ENCODE measurements at regions not wholly inside any gene's neighbourhood (a gene's known extent, or its start where the extent isn't known, plus 50 kb on each side); places are given as distances from the start of the nearest gene placed in this dataset.

GRCh38 chr3:170657312-170657711, 71.4 kb upstream of the SLC7A14 start:
- no peak for TF ChIP-seq POLR2AphosphoS5 (IDR thresholded peaks at IDR 0.05)
- no peak for TF ChIP-seq POLR2A (IDR thresholded peaks at IDR 0.05)
- no peak for TF ChIP-seq CTCF (IDR thresholded peaks at IDR 0.05)

Measured in breast epithelium (tissue), 3 donors.